ENCODE measurements at regions not wholly inside any gene's neighbourhood (a gene's known extent, or its start where the extent isn't known, plus 50 kb on each side); places are given as distances from the start of the nearest gene placed in this dataset.

DNA sequence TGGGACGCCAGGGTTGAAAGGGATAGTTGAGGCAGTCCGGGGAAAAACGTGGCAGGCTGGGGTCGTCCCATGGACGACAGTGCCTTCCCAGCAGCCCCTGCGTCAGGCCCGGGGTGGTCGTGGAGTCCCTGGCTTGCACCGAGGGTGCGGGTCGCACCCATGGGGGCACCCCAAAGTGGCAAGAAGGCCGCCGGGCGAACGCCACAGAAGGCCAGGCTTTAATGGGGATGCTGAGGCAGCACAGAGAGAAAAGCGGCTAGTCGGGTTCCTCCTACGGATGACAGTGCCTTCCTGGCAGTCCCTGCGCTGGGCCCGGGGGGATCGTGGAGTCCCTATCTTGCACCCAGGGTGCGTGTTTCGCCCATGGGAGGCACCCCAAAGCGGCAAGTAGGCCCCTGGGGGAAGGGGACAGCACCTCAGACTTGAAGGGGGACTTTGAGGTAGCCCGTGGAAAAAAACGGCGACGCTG is 158.6 kb upstream of the ALG10B start:
- no peak for TF ChIP-seq CTCF (optimal IDR thresholded peaks at IDR 0.05 in 1 of 3, IDR thresholded peaks at IDR 0.05 in 1 of 3, conservative IDR thresholded peaks at IDR 0.05 in 1 of 3; ENCODE audit: extremely low read depth in 1 of 3, insufficient read depth in 2 of 3, low read length in 3 of 3)
- no peak for TF ChIP-seq EZH2 (IDR thresholded peaks at IDR 0.05; ENCODE audit: low read length)

All from keratinocyte (primary cell).